ENCODE measurements at regions not wholly inside any gene's neighbourhood (a gene's known extent, or its start where the extent isn't known, plus 50 kb on each side); places are given as distances from the start of the nearest gene placed in this dataset.

- no peak overlapping the region for H3K4me3 Mint-ChIP-seq
- no peak for DNase-seq
- no peaks in the 10 kb centered on the region for H3K36me3 Mint-ChIP-seq (ENCODE audit: low read depth)
- H3K9me3 Mint-ChIP-seq = no peaks in the 10 kb centered on the region
- no peak overlapping the region for H3K27ac Mint-ChIP-seq
- no peaks in the 10 kb centered on the region for H3K4me1 Mint-ChIP-seq
- no peaks in the 10 kb centered on the region for H3K27me3 Mint-ChIP-seq
- intact Hi-C loops (cut with micrococcal nuclease) = no loop called here
These were observed 570.4 kb upstream of the SEL1L start for GRCh38 chr14:82104013-82104412.

DNA sequence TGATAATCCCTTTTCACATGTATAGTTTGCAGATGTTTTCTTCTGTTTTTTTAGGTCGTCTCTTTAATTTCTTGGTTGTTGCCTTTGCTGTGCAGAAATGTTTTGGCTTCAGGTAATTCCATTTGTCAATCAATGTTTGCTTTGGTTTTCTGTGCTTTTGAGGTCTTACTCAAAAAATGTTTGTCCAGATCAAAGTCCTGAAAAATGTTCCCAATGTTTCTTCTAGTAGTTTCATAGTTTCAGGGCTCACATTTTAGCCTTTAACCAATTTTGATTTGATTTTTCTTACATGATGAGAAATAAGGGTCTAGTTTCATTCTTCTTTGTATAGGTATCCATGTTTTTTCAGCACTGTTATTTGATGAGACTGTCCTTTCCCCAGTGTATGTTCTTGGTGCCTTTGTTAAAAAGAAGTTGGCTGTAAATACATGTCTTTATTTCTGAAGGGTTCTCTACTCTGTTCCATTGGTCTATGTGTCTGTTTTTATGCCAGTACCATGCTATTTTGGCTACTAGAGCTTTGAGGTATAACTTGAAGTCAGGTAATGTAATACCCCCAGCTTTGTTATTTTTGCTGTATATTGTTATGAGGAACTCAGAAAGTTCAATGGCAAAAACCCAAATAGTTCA is 578.7 kb upstream of the SEL1L start:
- Mint-ChIP-seq H3K27me3 (no peaks in the 10 kb centered on the region), H3K27ac (no peak overlapping the region), H3K9me3 (no peaks in the 10 kb centered on the region), H3K4me3 (no peak overlapping the region), H3K4me1 (no peaks in the 10 kb centered on the region), H3K36me3 (ENCODE audit: low read depth) (no peaks in the 10 kb centered on the region)
- no peak for DNase-seq
- intact Hi-C loops (cut with micrococcal nuclease) = no loop called here

GRCh38 chr14:82113007-82113406 is 579.4 kb upstream of the SEL1L start:
- intact Hi-C loops (cut with micrococcal nuclease) = no loop called here
- Mint-ChIP-seq H3K27ac (no peak overlapping the region), H3K27me3 (no peaks in the 10 kb centered on the region), H3K4me3 (no peak overlapping the region), H3K4me1 (no peaks in the 10 kb centered on the region), H3K9me3 (no peaks in the 10 kb centered on the region), H3K36me3 (ENCODE audit: low read depth) (no peaks in the 10 kb centered on the region)
- no peak for DNase-seq

DNA sequence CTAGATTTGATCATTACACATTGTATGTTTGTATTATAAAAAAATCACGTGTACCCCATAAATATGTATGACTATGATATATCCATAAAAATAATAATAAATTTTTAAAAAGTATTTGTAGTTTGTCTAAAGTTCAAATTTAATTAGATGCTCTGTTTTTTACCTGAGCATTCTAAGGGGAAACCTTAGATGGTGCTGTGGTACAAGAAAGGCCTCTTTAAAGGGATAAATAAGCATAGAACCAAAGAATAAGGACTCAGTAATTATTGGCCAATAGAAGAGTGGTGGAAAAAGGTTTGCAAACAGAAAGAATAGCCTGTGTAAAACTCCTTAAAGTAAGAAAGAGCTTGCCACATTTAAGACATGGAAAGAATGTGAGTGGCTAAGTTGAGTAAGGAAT is 580.1 kb upstream of the SEL1L start:
- no peak for DNase-seq
- Mint-ChIP-seq H3K4me1 (no peaks in the 10 kb centered on the region), H3K27ac (no peak overlapping the region), H3K4me3 (no peak overlapping the region), H3K9me3 (no peaks in the 10 kb centered on the region), H3K36me3 (ENCODE audit: low read depth) (no peaks in the 10 kb centered on the region), H3K27me3 (no peaks in the 10 kb centered on the region)
- intact Hi-C loops (cut with micrococcal nuclease) = no loop called here

DNA sequence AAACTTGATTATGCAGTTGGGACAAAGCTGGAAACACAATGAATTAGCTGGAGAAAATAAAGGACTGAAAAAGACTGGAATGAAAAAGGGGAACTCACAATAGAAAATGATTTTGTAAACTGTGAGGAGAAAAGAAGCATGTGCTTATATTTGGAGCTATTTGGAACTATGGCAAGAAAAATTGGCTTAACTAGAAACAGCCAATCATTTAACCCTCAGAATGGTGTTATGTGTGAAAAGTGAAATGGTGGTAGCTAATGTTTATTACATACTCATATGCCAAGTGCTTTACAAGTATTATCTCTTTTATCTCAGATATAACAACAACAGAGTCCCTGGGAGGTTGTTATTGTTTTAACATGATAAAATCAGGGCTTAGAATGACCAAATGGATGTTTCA is 583.1 kb upstream of the SEL1L start:
- no peaks in the 10 kb centered on the region for H3K36me3 Mint-ChIP-seq (ENCODE audit: low read depth)
- no peak overlapping the region for H3K4me3 Mint-ChIP-seq
- H3K4me1 Mint-ChIP-seq = no peaks in the 10 kb centered on the region
- intact Hi-C loops (cut with micrococcal nuclease) = no loop called here
- no peak overlapping the region for H3K27ac Mint-ChIP-seq
- DNase-seq = no peak
- no peaks in the 10 kb centered on the region for H3K9me3 Mint-ChIP-seq
- no peaks in the 10 kb centered on the region for H3K27me3 Mint-ChIP-seq

DNA sequence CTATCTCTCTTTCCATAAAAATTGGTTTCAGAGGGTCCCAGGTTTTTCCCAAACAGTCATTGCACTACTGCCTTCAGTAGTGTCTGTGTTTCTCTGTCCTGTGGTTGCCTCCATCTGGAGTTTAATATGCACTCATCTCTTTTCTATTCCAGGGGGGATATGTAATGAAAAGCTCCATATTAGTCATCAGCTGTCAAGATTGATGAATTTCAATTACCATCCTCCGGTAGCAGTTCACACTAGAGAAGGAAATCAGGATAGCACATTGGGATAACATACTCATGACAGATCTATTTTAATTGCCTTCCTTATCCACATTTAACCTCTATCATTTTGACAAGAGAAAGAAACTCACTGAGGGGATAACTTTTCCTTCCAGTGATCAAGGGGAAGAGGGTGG is 589.0 kb upstream of the SEL1L start:
- intact Hi-C loops (cut with micrococcal nuclease) = no loop called here
- no peak for DNase-seq
- no peak overlapping the region for H3K27ac Mint-ChIP-seq
- no peak overlapping the region for H3K4me3 Mint-ChIP-seq
- no peaks in the 10 kb centered on the region for H3K4me1 Mint-ChIP-seq
- no peaks in the 10 kb centered on the region for H3K27me3 Mint-ChIP-seq
- H3K36me3 Mint-ChIP-seq (ENCODE audit: low read depth) = no peaks in the 10 kb centered on the region
- H3K9me3 Mint-ChIP-seq = no peaks in the 10 kb centered on the region

GRCh38 chr14:82124511-82124910 is 590.9 kb upstream of the SEL1L start:
- no peak overlapping the region for H3K27ac Mint-ChIP-seq
- no peaks in the 10 kb centered on the region for H3K4me1 Mint-ChIP-seq
- H3K9me3 Mint-ChIP-seq = no peaks in the 10 kb centered on the region
- no peak overlapping the region for H3K4me3 Mint-ChIP-seq
- no peaks in the 10 kb centered on the region for H3K36me3 Mint-ChIP-seq (ENCODE audit: low read depth)
- no peak for DNase-seq
- intact Hi-C loops (cut with micrococcal nuclease) = no loop called here
- no peaks in the 10 kb centered on the region for H3K27me3 Mint-ChIP-seq

DNA sequence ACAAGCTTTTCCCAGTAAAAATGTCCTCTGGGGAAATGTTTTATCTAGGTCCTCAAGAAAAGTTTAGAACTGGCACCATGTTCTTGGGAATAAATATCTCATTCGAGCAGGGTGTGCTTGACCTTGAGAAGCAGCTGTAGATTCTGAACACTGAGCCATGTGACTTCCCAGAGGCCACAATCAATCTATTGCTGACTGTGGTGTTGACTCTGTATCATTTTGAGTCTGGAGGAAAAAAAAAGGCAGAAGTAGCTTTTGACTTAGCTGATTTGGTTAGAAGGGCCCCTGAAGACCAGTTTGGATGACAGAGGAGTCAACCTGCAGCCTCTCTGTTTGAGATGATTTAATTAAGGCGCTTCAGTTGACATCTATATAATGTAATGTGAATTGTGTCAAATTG is 592.4 kb upstream of the SEL1L start:
- Mint-ChIP-seq H3K27ac (no peak overlapping the region), H3K4me3 (no peak overlapping the region)

DNA sequence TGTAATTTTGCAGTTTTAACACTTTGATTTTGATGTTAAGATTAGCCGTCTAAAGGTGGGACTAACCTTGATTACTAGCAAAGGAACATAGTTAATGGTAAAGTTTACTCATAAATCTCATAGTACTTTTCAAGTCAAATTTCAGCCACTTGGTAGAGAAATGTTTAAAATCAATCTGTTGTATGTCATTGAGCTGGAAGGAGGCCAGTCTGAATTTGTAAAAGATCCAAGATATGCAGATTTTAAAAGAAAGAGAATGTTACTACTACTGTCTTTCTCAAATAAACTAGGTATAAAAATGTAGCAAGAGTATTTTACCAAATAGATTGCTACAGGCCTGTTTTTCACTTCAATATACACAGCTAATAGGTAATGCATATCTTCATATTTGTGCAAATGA is 600.8 kb upstream of the SEL1L start:
- Mint-ChIP-seq H3K9me3 (no peaks in the 10 kb centered on the region), H3K4me1 (no peaks in the 10 kb centered on the region), H3K27me3 (no peaks in the 10 kb centered on the region), H3K4me3 (no peak overlapping the region), H3K27ac (no peak overlapping the region), H3K36me3 (ENCODE audit: low read depth) (no peaks in the 10 kb centered on the region)
- intact Hi-C loops (cut with micrococcal nuclease) = no loop called here
- no peak for DNase-seq

More for the DNA sequence above, 592.4 kb upstream of the SEL1L start:
- no peaks in the 10 kb centered on the region for H3K36me3 Mint-ChIP-seq (ENCODE audit: low read depth)
- H3K9me3 Mint-ChIP-seq = no peaks in the 10 kb centered on the region
- no peaks in the 10 kb centered on the region for H3K27me3 Mint-ChIP-seq
- no peaks in the 10 kb centered on the region for H3K4me1 Mint-ChIP-seq
- intact Hi-C loops (cut with micrococcal nuclease) = no loop called here
- no peak for DNase-seq

DNA sequence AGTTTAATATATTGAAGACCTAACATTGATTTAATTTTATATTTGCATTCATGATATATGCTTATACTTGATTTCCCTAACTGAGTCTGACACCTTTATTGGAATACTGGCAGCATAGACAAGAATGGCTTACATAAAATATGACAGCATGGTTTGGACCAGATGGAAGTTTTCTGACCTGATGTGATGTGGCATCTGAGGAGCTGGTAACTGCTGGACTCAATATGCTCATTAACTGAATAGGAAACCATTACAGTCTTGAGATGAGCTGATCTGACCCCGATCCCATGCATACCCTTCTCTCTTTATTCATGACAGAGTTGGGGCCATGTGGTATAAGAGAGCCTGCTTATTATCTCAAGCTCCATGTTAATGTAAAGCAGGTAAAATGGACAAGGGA is 604.8 kb upstream of the SEL1L start:
- intact Hi-C loops (cut with micrococcal nuclease) = no loop called here
- no peaks in the 10 kb centered on the region for H3K27me3 Mint-ChIP-seq
- no peak overlapping the region for H3K4me3 Mint-ChIP-seq
- no peak for DNase-seq
- H3K4me1 Mint-ChIP-seq = no peaks in the 10 kb centered on the region
- H3K9me3 Mint-ChIP-seq = peaks cover 6% of the 10 kb centered on the region
- no peaks in the 10 kb centered on the region for H3K36me3 Mint-ChIP-seq (ENCODE audit: low read depth)
- H3K27ac Mint-ChIP-seq = no peak overlapping the region

DNA sequence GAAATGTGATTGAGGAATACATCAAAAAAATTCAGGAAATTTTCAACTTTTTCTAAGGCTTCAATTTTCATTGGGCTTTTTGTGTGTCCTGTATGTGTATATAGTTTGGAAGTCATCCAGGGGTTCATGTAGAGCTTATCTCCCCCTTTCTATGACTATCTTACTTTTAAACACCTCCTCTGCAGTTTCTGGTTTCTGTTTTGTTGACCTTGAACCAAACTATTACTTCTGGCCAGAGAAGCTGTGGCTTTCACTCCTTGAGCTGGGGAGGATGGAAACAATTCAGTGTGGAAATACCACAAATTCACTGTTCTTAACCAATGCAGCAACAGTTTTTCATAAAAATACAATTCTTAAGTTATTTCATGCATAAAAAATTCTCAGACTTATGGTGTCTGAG is 613.2 kb upstream of the SEL1L start:
- H3K27me3 Mint-ChIP-seq = no peaks in the 10 kb centered on the region
- no peak overlapping the region for H3K4me3 Mint-ChIP-seq
- DNase-seq = no peak
- no peaks in the 10 kb centered on the region for H3K36me3 Mint-ChIP-seq (ENCODE audit: low read depth)
- no peaks in the 10 kb centered on the region for H3K4me1 Mint-ChIP-seq
- no peak overlapping the region for H3K27ac Mint-ChIP-seq
- no peaks in the 10 kb centered on the region for H3K9me3 Mint-ChIP-seq
- intact Hi-C loops (cut with micrococcal nuclease) = no loop called here

DNA sequence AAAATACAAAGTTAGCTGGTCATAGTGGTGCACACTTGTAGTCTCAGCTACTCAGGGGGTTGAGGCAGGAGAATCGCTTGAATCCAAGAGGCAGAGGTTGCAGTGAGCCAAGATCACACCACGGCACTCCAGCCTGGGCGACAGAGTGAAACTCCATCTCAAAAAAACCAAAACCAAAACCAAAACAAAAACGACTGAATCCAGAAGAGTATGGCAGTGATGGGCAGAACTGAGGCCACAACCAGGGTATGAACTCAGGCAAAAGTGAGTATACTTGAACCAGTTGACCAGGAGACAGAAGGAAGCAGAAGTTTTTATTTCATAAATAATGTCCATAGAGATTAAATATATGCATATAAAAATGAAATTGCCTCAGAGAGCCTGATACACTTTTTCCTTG is 620.0 kb upstream of the SEL1L start:
- Mint-ChIP-seq H3K27ac (no peak overlapping the region), H3K4me1 (no peaks in the 10 kb centered on the region), H3K9me3 (no peaks in the 10 kb centered on the region), H3K4me3 (no peak overlapping the region), H3K36me3 (ENCODE audit: low read depth) (no peaks in the 10 kb centered on the region), H3K27me3 (no peaks in the 10 kb centered on the region)
- no peak for DNase-seq
- intact Hi-C loops (cut with micrococcal nuclease) = no loop called here

- peaks cover 4% of the 10 kb centered on the region for H3K9me3 Mint-ChIP-seq
- H3K27me3 Mint-ChIP-seq = no peaks in the 10 kb centered on the region
- DNase-seq = no peak
- intact Hi-C loops (cut with micrococcal nuclease) = no loop called here
- no peak overlapping the region for H3K27ac Mint-ChIP-seq
- no peaks in the 10 kb centered on the region for H3K4me1 Mint-ChIP-seq
- H3K36me3 Mint-ChIP-seq (ENCODE audit: low read depth) = no peaks in the 10 kb centered on the region
- no peak overlapping the region for H3K4me3 Mint-ChIP-seq
These were observed 626.0 kb upstream of the SEL1L start for GRCh38 chr14:82159624-82160023.

GRCh38 chr14:82180139-82180538 is 646.5 kb upstream of the SEL1L start:
- Mint-ChIP-seq H3K4me3 (no peak overlapping the region), H3K27me3 (no peaks in the 10 kb centered on the region), H3K27ac (no peak overlapping the region), H3K9me3 (no peaks in the 10 kb centered on the region), H3K36me3 (ENCODE audit: low read depth) (no peaks in the 10 kb centered on the region), H3K4me1 (no peaks in the 10 kb centered on the region)
- no peak for DNase-seq
- intact Hi-C loops (cut with micrococcal nuclease) = no loop called here

DNA sequence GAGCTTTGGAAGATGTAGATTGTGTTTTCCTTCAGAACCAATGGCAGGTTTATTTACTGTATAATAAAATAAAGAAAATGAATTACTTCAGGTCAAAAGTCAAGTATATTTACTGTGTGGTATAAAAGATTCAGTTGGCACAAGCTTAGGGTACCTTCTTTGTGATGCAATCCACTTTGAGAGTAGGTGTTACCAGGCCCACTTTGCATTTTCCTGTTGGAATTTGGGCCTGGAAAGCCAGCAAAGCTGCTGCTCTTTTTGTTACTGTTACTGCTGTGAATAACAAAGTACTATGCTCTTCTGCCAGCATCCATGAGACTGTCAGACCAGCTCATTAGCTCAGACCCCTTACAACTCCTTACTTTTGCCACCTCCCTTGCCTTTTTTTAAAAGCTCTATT is 649.0 kb upstream of the SEL1L start:
- H3K4me1 Mint-ChIP-seq = no peaks in the 10 kb centered on the region
- no peaks in the 10 kb centered on the region for H3K36me3 Mint-ChIP-seq (ENCODE audit: low read depth)
- H3K4me3 Mint-ChIP-seq = no peak overlapping the region
- H3K27ac Mint-ChIP-seq = no peak overlapping the region
- DNase-seq = no peak
- H3K9me3 Mint-ChIP-seq = no peaks in the 10 kb centered on the region
- no peaks in the 10 kb centered on the region for H3K27me3 Mint-ChIP-seq
- intact Hi-C loops (cut with micrococcal nuclease) = no loop called here
